Neuronal stem cell (in vitro differentiated cells): ENCODE measurements at regions not wholly inside any gene's neighbourhood (a gene's known extent, or its start where the extent isn't known, plus 50 kb on each side); places are given as distances from the start of the nearest gene placed in this dataset.

Experiments
- DNase-seq: peaks from one replicate; pipeline ENCODE4 v3.0.0-alpha.2; 2013; ENCODE audit warnings: low spot score
- H2AFZ ChIP-seq: one replicate; pipeline ENCODE4 v1.6.1; 2013; ENCODE audit warnings: mild to moderate bottlenecking, low read length, inconsistent platforms
- H2AK5ac ChIP-seq: 2 replicates; pipeline ENCODE4 v1.6.1; 2013; ENCODE audit warnings: low read depth, mild to moderate bottlenecking, inconsistent platforms, low read length, moderate library complexity, mixed read lengths
- H2BK120ac ChIP-seq: 2 replicates; pipeline ENCODE4 v1.6.1; 2013; ENCODE audit warnings: low read depth, mild to moderate bottlenecking, inconsistent platforms, low read length, moderate library complexity, mixed read lengths
- H2BK12ac ChIP-seq: one replicate; pipeline ENCODE4 v1.6.1; 2013; ENCODE audit warnings: low read length, inconsistent platforms
- H2BK15ac ChIP-seq: 2 replicates; pipeline ENCODE4 v1.6.1; 2013; ENCODE audit warnings: mild to moderate bottlenecking, low read length, inconsistent platforms, mixed read lengths
- H2BK5ac ChIP-seq: one replicate; pipeline ENCODE4 v1.6.1; 2013; ENCODE audit warnings: inconsistent platforms, mild to moderate bottlenecking, low read length, moderate library complexity
- H3K14ac ChIP-seq: one replicate; pipeline ENCODE4 v1.6.1; 2013; ENCODE audit warnings: low read length, inconsistent platforms
- H3K18ac ChIP-seq: 2 replicates; pipeline ENCODE4 v1.6.1; 2013; ENCODE audit warnings: low read length, inconsistent platforms
- H3K23ac ChIP-seq: 2 replicates; pipeline ENCODE4 v1.6.1; 2013; ENCODE audit warnings: low read depth, mild to moderate bottlenecking, mixed read lengths, low read length, inconsistent platforms; ENCODE audit not compliant: poor library complexity
- H3K27ac ChIP-seq: replicated peaks from 3 replicates; pipeline ENCODE4 v1.5.1; 2013; ENCODE audit warnings: low read length, inconsistent platforms
- H3K27me3 ChIP-seq, 3 experiments: 2 replicates each; pipeline ENCODE4 v1.6.1; 2013; ENCODE audit warnings: low read length in 3 of 3, mild to moderate bottlenecking in 2 of 3, inconsistent platforms in 1 of 3, low read depth in 1 of 3, mixed read lengths in 1 of 3, moderate library complexity in 1 of 3; ENCODE audit not compliant: control insufficient read depth in 3 of 3, insufficient read depth in 3 of 3
- H3K36me3 ChIP-seq, 2 donors: replicated peaks in 1 of 2; 2 replicates each; pipeline ENCODE4 v1.6.1; 2013; ENCODE audit warnings: low read length in 2 of 2; ENCODE audit not compliant: control insufficient read depth in 2 of 2, insufficient read depth in 2 of 2
- H3K4ac ChIP-seq: 2 replicates; pipeline ENCODE4 v1.6.1; 2013; ENCODE audit warnings: inconsistent platforms, mild to moderate bottlenecking, low read length, moderate library complexity
- H3K4me1 ChIP-seq, 2 donors: 1 replicate in 1 of 2; 2 replicates in 1 of 2; pipeline ENCODE4 v1.6.1; 2013; ENCODE audit warnings: low read length in 2 of 2, low read depth in 1 of 2; ENCODE audit not compliant: control insufficient read depth in 2 of 2, insufficient read depth in 1 of 2
- H3K4me2 ChIP-seq: one replicate; pipeline ENCODE4 v1.6.1; 2013; ENCODE audit warnings: mild to moderate bottlenecking, low read length, inconsistent platforms; ENCODE audit not compliant: insufficient read depth, poor library complexity, severe bottlenecking
- H3K4me3 ChIP-seq, 2 donors: 2 replicates each; pipeline ENCODE4 v1.5.1; 2013; ENCODE audit warnings: low read length in 2 of 2, mild to moderate bottlenecking in 2 of 2, inconsistent platforms in 1 of 2, moderate library complexity in 1 of 2
- H3K79me1 ChIP-seq: one replicate; pipeline ENCODE4 v1.6.1; 2013; ENCODE audit warnings: low read depth, mild to moderate bottlenecking, inconsistent platforms, low read length, moderate library complexity
- H3K9ac ChIP-seq: one replicate; pipeline ENCODE4 v1.6.1; 2013; ENCODE audit warnings: mild to moderate bottlenecking, low read depth, low read length, inconsistent platforms; ENCODE audit not compliant: poor library complexity
- H3K9me3 ChIP-seq, 2 donors: replicated peaks in 1 of 2; 2 replicates each; pipeline versions ENCODE3 to v1.6.1; 2013; ENCODE audit warnings: low read length in 2 of 2, mild to moderate bottlenecking in 2 of 2, inconsistent platforms in 1 of 2, low read depth in 1 of 2, mixed read lengths in 1 of 2, moderate library complexity in 1 of 2; ENCODE audit not compliant: control insufficient read depth in 2 of 2, insufficient read depth in 1 of 2
- H4K8ac ChIP-seq: one replicate; pipeline ENCODE4 v1.6.1; 2013; ENCODE audit warnings: low read depth, mild to moderate bottlenecking, inconsistent platforms, low read length, moderate library complexity
- H4K91ac ChIP-seq: one replicate; pipeline ENCODE4 v1.6.1; 2013; ENCODE audit warnings: low read length, low read depth, mild to moderate bottlenecking, inconsistent platforms; ENCODE audit not compliant: poor library complexity
- WGBS, 2 donors: extraction: QIAGEN DNeasy Blood & Tissue Kit; methylation state at CpG; one replicate each; pipeline ENCODE4 v1.1.7; 2013; ENCODE audit warnings: missing lambda C conversion rate in 2 of 2, mixed read lengths in 1 of 2; ENCODE audit not compliant: insufficient read length in 2 of 2, insufficient replicate concordance in 1 of 2; ENCODE audit errors: extremely low coverage in 2 of 2; 5-methylcytosine and 5-hydroxymethylcytosine counted together

DNA sequence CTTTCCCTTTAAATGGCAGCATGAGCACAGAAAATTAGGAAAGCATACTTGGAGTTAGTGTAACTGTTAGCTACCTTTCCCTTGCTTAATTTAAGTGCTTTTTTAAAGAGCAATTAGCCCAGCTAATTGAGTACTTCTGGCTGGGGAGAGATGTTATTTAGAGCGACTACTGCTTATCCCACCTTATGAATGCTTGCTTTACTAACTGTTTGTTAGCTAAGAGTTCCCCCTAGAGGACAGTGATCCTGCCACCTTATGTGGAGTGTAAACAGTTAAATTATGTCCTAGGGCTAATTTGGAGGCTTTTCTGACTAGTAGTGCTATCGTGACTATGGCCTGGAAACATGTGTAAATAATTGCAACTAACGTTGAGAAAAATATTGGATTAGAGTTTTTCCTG lies 909.4 kb downstream of the FSTL5 start:
- no peak overlapping the region for H3K9ac ChIP-seq
- no peak overlapping the region for H3K14ac ChIP-seq
- no peak overlapping the region for H2AK5ac ChIP-seq
- no peak overlapping the region for H4K8ac ChIP-seq
- H2AFZ ChIP-seq, result no peak overlapping the region
- H3K9me3 ChIP-seq, result peaks cover 8 to 16% of the 10 kb centered on the region in 2 donors
- H2BK5ac ChIP-seq, result no peak overlapping the region
- no peaks in the 10 kb centered on the region for H3K4me1 ChIP-seq
- no peak overlapping the region for H3K4ac ChIP-seq
- H3K23ac ChIP-seq, result no peak overlapping the region
- H2BK12ac ChIP-seq, result no peak overlapping the region
- H3K27me3 ChIP-seq, result no peaks in the 10 kb centered on the region
- no peak overlapping the region for H3K27ac ChIP-seq
- no peak overlapping the region for H4K91ac ChIP-seq
- H3K18ac ChIP-seq, result no peak overlapping the region
- no peak overlapping the region for H3K4me2 ChIP-seq
- no peaks in the 10 kb centered on the region for H3K79me1 ChIP-seq
- no peak overlapping the region for H3K4me3 ChIP-seq
- no peak overlapping the region for H2BK15ac ChIP-seq
- WGBS, 2 donors, result no CpG with 5 or more reads among the region's 3 CpGs
- no peak for DNase-seq
- H3K36me3 ChIP-seq, result no peaks in the 10 kb centered on the region
- no peak overlapping the region for H2BK120ac ChIP-seq

DNA sequence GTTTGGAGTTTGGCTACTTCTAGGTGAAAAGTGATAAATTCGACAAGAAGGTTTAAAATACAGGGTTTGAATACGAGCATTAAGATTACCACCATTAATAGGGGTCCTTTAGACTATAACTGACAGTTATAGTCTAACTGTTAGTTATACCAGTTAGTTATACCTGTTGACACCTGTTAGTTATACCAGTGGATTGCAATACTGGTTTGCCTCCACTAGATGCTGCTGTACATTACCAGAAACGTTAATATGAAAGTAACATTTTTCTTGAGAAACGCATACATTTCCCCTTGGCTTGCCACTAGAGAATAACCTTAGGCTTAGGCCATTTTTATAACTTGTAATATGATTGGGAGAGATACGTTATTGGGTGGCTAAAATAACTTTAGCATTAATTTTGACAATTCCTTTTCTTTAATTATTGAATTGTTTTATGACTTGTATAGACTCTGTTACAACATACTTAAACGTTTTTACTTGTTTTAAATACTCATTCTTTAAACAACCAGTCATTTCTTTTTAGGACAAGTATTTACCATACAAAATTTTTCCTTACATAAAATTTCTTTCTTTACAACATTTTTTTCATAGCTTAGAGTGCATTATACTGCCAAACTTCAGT lies 911.2 kb downstream of the FSTL5 start:
- DNase-seq, result no peak

DNA sequence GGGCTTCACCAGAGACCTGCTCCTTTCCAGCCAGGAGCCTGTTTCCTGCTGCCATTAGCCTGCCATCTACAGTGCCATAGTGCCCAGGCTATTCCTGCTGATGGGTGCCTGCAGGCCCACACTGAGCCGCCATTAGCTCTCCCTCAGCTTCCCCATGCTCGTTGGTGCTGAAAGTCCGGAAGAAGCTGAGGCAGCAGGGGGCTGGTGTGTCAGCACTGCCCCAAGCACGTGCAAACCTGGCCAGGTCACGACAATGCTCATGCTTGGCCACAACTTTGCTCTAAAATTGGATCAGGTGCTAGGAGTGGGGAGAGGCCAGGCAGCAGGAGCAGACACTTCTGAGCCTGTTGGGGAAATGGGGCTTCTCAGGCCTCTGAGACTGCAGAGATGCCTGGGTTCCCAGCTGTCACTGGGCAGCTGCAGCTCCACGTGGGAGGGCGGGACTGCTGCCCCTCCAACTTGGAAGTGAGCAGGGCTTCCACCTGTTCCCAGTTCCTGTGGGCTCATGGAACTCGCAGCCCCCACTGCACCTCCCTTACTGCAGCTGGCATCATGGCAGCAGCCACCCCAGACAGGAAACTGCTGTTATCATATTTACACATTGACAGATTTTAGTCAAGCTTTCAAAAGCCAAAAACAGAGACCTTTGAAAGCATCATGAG lies 913.9 kb downstream of the FSTL5 start:
- no peaks in the 10 kb centered on the region for H3K79me1 ChIP-seq
- H3K18ac ChIP-seq, result no peak overlapping the region
- no peak overlapping the region for H3K4ac ChIP-seq
- no CpG with 5 or more reads among the region's 8 CpGs for WGBS, 2 donors
- H3K27ac ChIP-seq, result no peak overlapping the region
- no peak overlapping the region for H2BK15ac ChIP-seq
- no peak overlapping the region for H3K4me2 ChIP-seq
- DNase-seq, result no peak
- H2BK12ac ChIP-seq, result no peak overlapping the region
- no peak overlapping the region for H3K9ac ChIP-seq
- H3K9me3 ChIP-seq, result peaks cover 0 to 6% of the 10 kb centered on the region in 2 donors
- H3K4me1 ChIP-seq, result no peaks in the 10 kb centered on the region
- H3K4me3 ChIP-seq, result no peak overlapping the region
- peak overlapping the region; percentile 8 for H3K23ac ChIP-seq
- no peak overlapping the region for H3K14ac ChIP-seq
- H3K27me3 ChIP-seq, result no peaks in the 10 kb centered on the region
- H4K91ac ChIP-seq, result no peak overlapping the region
- no peaks in the 10 kb centered on the region for H3K36me3 ChIP-seq
- no peak overlapping the region for H2BK120ac ChIP-seq
- no peak overlapping the region for H2BK5ac ChIP-seq
- no peak overlapping the region for H2AK5ac ChIP-seq
- H4K8ac ChIP-seq, result no peak overlapping the region
- peak overlapping the region; percentile 29 for H2AFZ ChIP-seq

More for the DNA sequence above, 911.2 kb downstream of the FSTL5 start:
- Histone ChIP-seq H4K8ac (no peak overlapping the region), H3K36me3 (no peaks in the 10 kb centered on the region), H3K27me3 (no peaks in the 10 kb centered on the region), H3K14ac (no peak overlapping the region), H3K9ac (no peak overlapping the region), H2BK120ac (no peak overlapping the region), H3K4ac (no peak overlapping the region), H2BK15ac (no peak overlapping the region), H3K4me2 (no peak overlapping the region), H3K23ac (no peak overlapping the region), H3K18ac (no peak overlapping the region), H3K79me1 (no peaks in the 10 kb centered on the region), H2BK12ac (no peak overlapping the region), H4K91ac (no peak overlapping the region), H2AFZ (no peak overlapping the region), H3K27ac (no peak overlapping the region), H2AK5ac (no peak overlapping the region), H3K4me3 (no peak overlapping the region), H2BK5ac (no peak overlapping the region), H3K9me3 (peaks cover 8 to 16% of the 10 kb centered on the region in 2 donors), H3K4me1 (no peaks in the 10 kb centered on the region)
- WGBS, 2 donors, result no CpG with 5 or more reads among the region's 6 CpGs

DNA sequence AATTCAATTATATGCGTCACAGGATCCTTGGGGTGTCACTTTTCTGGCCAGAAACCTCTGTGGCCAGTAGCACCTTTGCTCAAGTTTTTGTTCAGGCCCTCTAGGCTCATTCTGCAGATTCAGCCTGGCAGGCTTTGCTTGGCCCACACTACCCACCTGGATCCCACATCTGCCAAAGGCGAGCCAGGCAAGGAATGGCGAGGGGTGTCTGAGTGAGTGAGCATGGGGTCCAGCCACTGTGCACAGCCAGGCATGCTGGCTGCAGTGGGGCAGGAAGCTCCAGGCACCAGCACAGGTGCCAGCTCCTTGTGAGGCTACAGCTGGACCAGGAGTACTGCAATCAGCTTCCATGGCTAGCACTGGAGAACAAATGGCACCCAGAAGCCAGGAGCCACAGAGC lies 914.9 kb downstream of the FSTL5 start:
- Histone ChIP-seq H2BK120ac (no peak overlapping the region), H3K36me3 (peaks cover 0 to 1% of the 10 kb centered on the region in 2 donors), H3K4me2 (no peak overlapping the region), H3K27ac (no peak overlapping the region), H3K14ac (no peak overlapping the region), H3K9ac (no peak overlapping the region), H3K4me1 (no peaks in the 10 kb centered on the region), H2BK15ac (no peak overlapping the region), H3K23ac (no peak overlapping the region), H2BK5ac (no peak overlapping the region), H2AFZ (no peak overlapping the region), H3K4me3 (no peak overlapping the region), H3K9me3 (peaks cover 0 to 7% of the 10 kb centered on the region in 2 donors), H2AK5ac (no peak overlapping the region), H4K8ac (no peak overlapping the region), H4K91ac (no peak overlapping the region), H3K79me1 (no peaks in the 10 kb centered on the region), H3K18ac (no peak overlapping the region), H3K27me3 (no peaks in the 10 kb centered on the region), H2BK12ac (no peak overlapping the region), H3K4ac (no peak overlapping the region)
- no peak for DNase-seq
- WGBS, 2 donors, result no CpG with 5 or more reads among the region's 3 CpGs
